IMR-90 (cell line): ENCODE measurements at regions not wholly inside any gene's neighbourhood (a gene's known extent, or its start where the extent isn't known, plus 50 kb on each side); places are given as distances from the start of the nearest gene placed in this dataset.

Source experiments
- ATAC-seq: fragments of 200-7000 bp; cut with Tn5 transposase; 2 replicates; pipeline ENCODE4 v1.9.1; 2020; ENCODE audit warnings: low read depth, mild to moderate bottlenecking, moderate library complexity
- BruUV-seq: library from RNA; stranded (reverse); fragments of 400-500 nt; replicated peaks from 2 replicates; lab custom pipeline; 2021; lab: Mats Ljungman, UMichigan
- CTCF ChIA-PET: fragments of 300-600 bp; formaldehyde crosslinking; extraction: SDS; loops from one replicate; lab custom pipeline; 2021; ENCODE audit warnings: antibody characterized with exemption; lab: Yijun Ruan, JAX
- POLR2A ChIA-PET: fragments of 300-600 bp; sonication (Branson Sonifier 250); formaldehyde crosslinking; loops from one replicate; lab custom pipeline; 2022; ENCODE audit warnings: antibody characterized with exemption; ENCODE audit not compliant: unreplicated experiment; lab: Charles Lee
- DNase-seq: peaks from one replicate; pipeline ENCODE4 v3.0.0; 2013
- H2AFZ ChIP-seq: replicated peaks from 2 replicates; pipeline ENCODE3; 2013; ENCODE audit warnings: low read length, mild to moderate bottlenecking; ENCODE audit not compliant: poor library complexity
- H2AK5ac ChIP-seq: 2 replicates; pipeline ENCODE4 v1.6.1; 2013; ENCODE audit warnings: low read depth, low read length, inconsistent platforms
- H2AK9ac ChIP-seq: replicated peaks from 2 replicates; pipeline ENCODE3; 2013; ENCODE audit warnings: mild to moderate bottlenecking, low read depth, low read length, moderate library complexity; ENCODE audit not compliant: poor library complexity
- H2BK120ac ChIP-seq: 2 replicates; pipeline ENCODE4 v1.6.1; 2013; ENCODE audit warnings: low read depth, low read length, inconsistent platforms
- H2BK15ac ChIP-seq: 3 replicates; pipeline ENCODE4 v1.6.1; 2013; ENCODE audit warnings: low read depth, low read length, inconsistent platforms
- H2BK20ac ChIP-seq: 2 replicates; pipeline ENCODE4 v1.6.1; 2013; ENCODE audit warnings: low read depth, mild to moderate bottlenecking, inconsistent platforms, low read length, moderate library complexity
- H2BK5ac ChIP-seq: 2 replicates; pipeline ENCODE4 v1.6.1; 2013; ENCODE audit warnings: mild to moderate bottlenecking, low read depth, low read length, inconsistent platforms; ENCODE audit not compliant: poor library complexity, severe bottlenecking
- H3K14ac ChIP-seq: replicated peaks from 2 replicates; pipeline ENCODE4 v1.6.1; 2013; ENCODE audit warnings: low read depth, low read length, inconsistent platforms
- H3K18ac ChIP-seq: 2 replicates; pipeline ENCODE4 v1.6.1; 2013; ENCODE audit warnings: low read depth, low read length, control low read depth
- H3K23ac ChIP-seq: 2 replicates; pipeline ENCODE4 v1.6.1; 2013; ENCODE audit warnings: low read depth, low read length, inconsistent platforms
- H3K27ac ChIP-seq: 2 replicates; pipeline ENCODE4 v1.5.1; 2013; ENCODE audit warnings: mild to moderate bottlenecking, control low read depth, low read length; ENCODE audit not compliant: insufficient read depth
- H3K27me3 ChIP-seq: 2 replicates; pipeline ENCODE4 v1.6.1; 2013; ENCODE audit warnings: low read length; ENCODE audit not compliant: control insufficient read depth, insufficient read depth
- H3K36me3 ChIP-seq: 2 replicates; pipeline ENCODE4 v1.6.1; 2013; ENCODE audit warnings: low read length, mixed read lengths; ENCODE audit not compliant: control insufficient read depth, insufficient read depth
- H3K4ac ChIP-seq: 2 replicates; pipeline ENCODE4 v1.6.1; 2013; ENCODE audit warnings: low read depth, low read length, inconsistent platforms
- H3K4me1 ChIP-seq: 2 replicates; pipeline ENCODE4 v1.6.1; 2013; ENCODE audit warnings: low read length, mixed read lengths; ENCODE audit not compliant: control insufficient read depth, insufficient read depth
- H3K4me2 ChIP-seq: 2 replicates; pipeline ENCODE4 v1.6.1; 2013; ENCODE audit warnings: low read depth, mild to moderate bottlenecking, control low read depth, low read length, moderate library complexity
- H3K4me3 ChIP-seq: 2 replicates; pipeline ENCODE4 v1.5.1; 2013; ENCODE audit warnings: low read depth, mild to moderate bottlenecking, control low read depth, low read length, moderate library complexity; ENCODE audit not compliant: insufficient read depth
- H3K56ac ChIP-seq: 2 replicates; pipeline ENCODE4 v1.6.1; 2013; ENCODE audit warnings: low read length, inconsistent platforms; ENCODE audit not compliant: insufficient read depth; ENCODE audit errors: extremely low read depth
- H3K79me1 ChIP-seq, 2 experiments: 2 replicates each; pipeline ENCODE4 v1.6.1; 2013; ENCODE audit warnings: low read length in 2 of 2, inconsistent platforms in 1 of 2, low read depth in 1 of 2
- H3K9ac ChIP-seq: 2 replicates; pipeline ENCODE4 v1.6.1; 2013; ENCODE audit warnings: low read depth, low read length, control low read depth
- H3K9me1 ChIP-seq: 2 replicates; pipeline ENCODE4 v1.6.1; 2013; ENCODE audit warnings: low read length, inconsistent platforms; ENCODE audit not compliant: insufficient read depth
- H3K9me3 ChIP-seq: 2 replicates; pipeline ENCODE4 v1.6.1; 2013; ENCODE audit warnings: low read length; ENCODE audit not compliant: control insufficient read depth, insufficient read depth
- H4K20me1 ChIP-seq: 2 replicates; pipeline ENCODE4 v1.6.1; 2013; ENCODE audit warnings: low read length, inconsistent platforms; ENCODE audit not compliant: insufficient read depth
- H4K5ac ChIP-seq: 2 replicates; pipeline ENCODE4 v1.6.1; 2013; ENCODE audit warnings: mild to moderate bottlenecking, low read depth, low read length, control low read depth
- H4K8ac ChIP-seq, 2 experiments: 2 replicates each; pipeline ENCODE4 v1.6.1; 2013; ENCODE audit warnings: low read depth in 2 of 2, low read length in 2 of 2, control low read depth in 1 of 2, inconsistent platforms in 1 of 2
- H4K91ac ChIP-seq: 2 replicates; pipeline ENCODE4 v1.6.1; 2013; ENCODE audit warnings: low read depth, low read length, inconsistent platforms; ENCODE audit not compliant: insufficient read depth
- FOS ChIP-seq: fragments of 150-350 bp; IDR thresholded peaks from 2 replicates; pipeline ENCODE4 v1.6.1; 2016; ENCODE audit warnings: low read depth, low read length
- MAZ ChIP-seq: IDR thresholded peaks from 2 replicates; pipeline ENCODE4 v1.6.1; 2012; ENCODE audit warnings: low read depth, mild to moderate bottlenecking, low read length, improper control_type of control experiment, moderate library complexity, borderline replicate concordance
- NFE2L2 ChIP-seq: fragments of 150-350 bp; IDR thresholded peaks from 2 replicates; pipeline ENCODE4 v1.6.1; 2016; ENCODE audit warnings: low read depth, mild to moderate bottlenecking, low read length
- WGBS, 2 experiments: methylation state at CpG; one replicate each; pipeline versions ENCODE4 v1.1.5 to v1.1.7; 2013; ENCODE audit warnings: missing lambda C conversion rate in 2 of 2; ENCODE audit not compliant: insufficient read length in 1 of 2; ENCODE audit errors: extremely low coverage in 2 of 2; 5-methylcytosine and 5-hydroxymethylcytosine counted together
- dilution Hi-C: fragments of 300-500 bp; cut with HindIII; formaldehyde crosslinking; loops from one replicate; pipeline ENCODE4 v1.14.3; 2018; ENCODE audit warnings: low sequenced_read_pairs; ENCODE audit not compliant: unreplicated experiment
- in situ Hi-C: fragments of 300-500 bp; cut with MboI; formaldehyde crosslinking; loops from 3 replicates; pipeline ENCODE4 v1.14.3; 2019; ENCODE audit warnings: low sequenced_read_pairs, inconsistent platforms, mixed read lengths
- intact Hi-C: fragments of 100-400 bp; cut with micrococcal nuclease; formaldehyde crosslinking; loops from 2 replicates; pipeline ENCODE4 v1.10.0; 2022
- TF ChIP-seq, protein P1 (sequence below): fragments of 150-350 bp; IDR thresholded peaks from 2 replicates; pipeline ENCODE4 v1.6.1; 2017; ENCODE audit warnings: mild to moderate bottlenecking, antibody characterized with exemption, low read length, low read depth

GRCh38 chr5:82827651-82828050 is 249.5 kb downstream of the TMEM167A start:
- Histone ChIP-seq H2BK15ac (no peak overlapping the region), H3K18ac (no peak overlapping the region), H2BK120ac (no peak overlapping the region), H2AK9ac (no peak overlapping the region), H3K56ac (no peak overlapping the region), H2BK20ac (no peak overlapping the region), H3K27me3 (no peaks in the 10 kb centered on the region), H3K79me1 (no peaks in the 10 kb centered on the region), H3K4me2 (no peak overlapping the region), H4K5ac (no peak overlapping the region), H4K20me1 (no peaks in the 10 kb centered on the region), H4K8ac (no peak overlapping the region), H3K23ac (no peak overlapping the region), H3K4me1 (no peaks in the 10 kb centered on the region), H3K27ac (no peak overlapping the region), H3K4ac (no peak overlapping the region), H3K9me3 (no peaks in the 10 kb centered on the region), H2AFZ (no peak overlapping the region), H3K9me1 (no peaks in the 10 kb centered on the region), H2AK5ac (no peak overlapping the region), H3K36me3 (no peaks in the 10 kb centered on the region), H3K14ac (no peak overlapping the region), H3K9ac (no peak overlapping the region), H4K91ac (no peak overlapping the region), H3K4me3 (no peak overlapping the region), H2BK5ac (no peak overlapping the region)
- no TSS peak for BruUV-seq
- DNase-seq (no peak), ATAC-seq (no peak)
- WGBS, 2 experiments, result no CpG with 5 or more reads among the region's 5 CpGs
- in situ Hi-C loops, result no loop called here
- intact Hi-C loops, result no loop called here
- no peak for TF ChIP-seq MAZ
- TF ChIP-seq NFE2L2, result no peak
- TF ChIP-seq FOS, result no peak
- TF ChIP-seq, protein P1, sequence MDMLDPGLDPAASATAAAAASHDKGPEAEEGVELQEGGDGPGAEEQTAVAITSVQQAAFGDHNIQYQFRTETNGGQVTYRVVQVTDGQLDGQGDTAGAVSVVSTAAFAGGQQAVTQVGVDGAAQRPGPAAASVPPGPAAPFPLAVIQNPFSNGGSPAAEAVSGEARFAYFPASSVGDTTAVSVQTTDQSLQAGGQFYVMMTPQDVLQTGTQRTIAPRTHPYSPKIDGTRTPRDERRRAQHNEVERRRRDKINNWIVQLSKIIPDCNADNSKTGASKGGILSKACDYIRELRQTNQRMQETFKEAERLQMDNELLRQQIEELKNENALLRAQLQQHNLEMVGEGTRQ, result no peak
- POLR2A ChIA-PET, result no interaction called here
- CTCF ChIA-PET, result no interaction called here
- dilution Hi-C loops, result no loop called here
